Thymus (tissue), 11 donors: ENCODE measurements at regions not wholly inside any gene's neighbourhood (a gene's known extent, or its start where the extent isn't known, plus 50 kb on each side); places are given as distances from the start of the nearest gene placed in this dataset.

ENCODE experiments used
- DNase-seq, 9 donors: peaks; one replicate each; pipeline ENCODE4 v3.0.0-alpha.2; 2013; ENCODE audit warnings: low spot score in 9 of 9, low read depth in 6 of 9, missing footprints in 1 of 9
- H3K27ac ChIP-seq, 2 donors: one replicate each; pipeline ENCODE4 v1.5.1; 2013; ENCODE audit warnings: control low read depth in 1 of 2, low read depth in 1 of 2, low read length in 1 of 2, mild to moderate bottlenecking in 1 of 2, moderate library complexity in 1 of 2
- H3K27me3 ChIP-seq, 2 donors: one replicate each; pipeline ENCODE4 v1.5.1; 2013; ENCODE audit warnings: low read length in 1 of 2; ENCODE audit not compliant: control insufficient read depth in 2 of 2, insufficient read depth in 1 of 2
- H3K36me3 ChIP-seq, 2 donors: one replicate each; pipeline ENCODE4 v1.5.1; 2013; ENCODE audit warnings: low read length in 1 of 2, mild to moderate bottlenecking in 1 of 2, moderate library complexity in 1 of 2; ENCODE audit not compliant: control insufficient read depth in 2 of 2, insufficient read depth in 2 of 2
- H3K4me1 ChIP-seq, 2 donors: one replicate each; pipeline ENCODE4 v1.5.1; 2013; ENCODE audit warnings: low read length in 2 of 2; ENCODE audit not compliant: control insufficient read depth in 2 of 2, insufficient read depth in 2 of 2
- H3K4me3 ChIP-seq, 2 donors: one replicate each; pipeline ENCODE4 v1.5.1; 2013; ENCODE audit warnings: low read length in 2 of 2, control low read depth in 1 of 2, mild to moderate bottlenecking in 1 of 2
- H3K9me3 ChIP-seq, 2 donors: one replicate each; pipeline ENCODE4 v1.5.1; 2013; ENCODE audit warnings: low read length in 1 of 2, mild to moderate bottlenecking in 1 of 2; ENCODE audit not compliant: control insufficient read depth in 2 of 2, insufficient read depth in 1 of 2
- WGBS: extraction: QIAGEN DNeasy Blood & Tissue Kit; methylation state at CpG from one replicate; pipeline ENCODE4 v1.1.7; 2013; 5-methylcytosine and 5-hydroxymethylcytosine counted together
- donor health status: healthy.

GRCh38 chr11:35868491-35868890 lies 75.4 kb upstream of the LDLRAD3 start:
- Histone ChIP-seq H3K9me3 (no peaks in the 10 kb centered on the region), H3K36me3 (no peaks in the 10 kb centered on the region), H3K27me3 (no peaks in the 10 kb centered on the region), H3K4me3 (no peak overlapping the region), H3K27ac (no peak overlapping the region), H3K4me1 (no peaks in the 10 kb centered on the region)
- 97% methylated on average over 2 of the region's 2 CpGs for WGBS
- DNase-seq = no peak

- Histone ChIP-seq H3K4me1 (no peaks in the 10 kb centered on the region), H3K9me3 (no peaks in the 10 kb centered on the region), H3K27ac (no peak overlapping the region), H3K27me3 (no peaks in the 10 kb centered on the region), H3K36me3 (no peaks in the 10 kb centered on the region), H3K4me3 (no peak overlapping the region)
- 95% methylated on average over 3 of the region's 3 CpGs for WGBS
- DNase-seq = no peak
Observed at GRCh38 chr11:35873721-35874120, 70.1 kb upstream of the LDLRAD3 start.

- Histone ChIP-seq H3K4me3 (no peak overlapping the region), H3K36me3 (no peaks in the 10 kb centered on the region), H3K9me3 (no peaks in the 10 kb centered on the region), H3K27ac (no peak overlapping the region), H3K4me1 (no peaks in the 10 kb centered on the region), H3K27me3 (no peaks in the 10 kb centered on the region)
- DNase-seq = no peak
- WGBS = 84% methylated on average over 7 of the region's 7 CpGs
Observed at GRCh38 chr11:35874751-35875450, 69.0 kb upstream of the LDLRAD3 start.

- H3K4me3 ChIP-seq = no peak overlapping the region
- 95% methylated on average over 3 of the region's 3 CpGs for WGBS
- H3K4me1 ChIP-seq = no peaks in the 10 kb centered on the region
- no peaks in the 10 kb centered on the region for H3K27me3 ChIP-seq
- H3K36me3 ChIP-seq = no peaks in the 10 kb centered on the region
- no peak overlapping the region for H3K27ac ChIP-seq
- no peak for DNase-seq
- no peaks in the 10 kb centered on the region for H3K9me3 ChIP-seq
Observed at GRCh38 chr11:35875466-35875865, 68.4 kb upstream of the LDLRAD3 start.

GRCh38 chr11:35876786-35877185 lies 67.1 kb upstream of the LDLRAD3 start:
- Histone ChIP-seq H3K27ac (no peak overlapping the region), H3K27me3 (no peaks in the 10 kb centered on the region), H3K4me3 (no peak overlapping the region), H3K4me1 (no peaks in the 10 kb centered on the region), H3K36me3 (no peaks in the 10 kb centered on the region), H3K9me3 (no peaks in the 10 kb centered on the region)
- DNase-seq = no peak
- 85% methylated on average over 4 of the region's 4 CpGs for WGBS

- H3K27me3 ChIP-seq = no peaks in the 10 kb centered on the region
- no peaks in the 10 kb centered on the region for H3K9me3 ChIP-seq
- no peaks in the 10 kb centered on the region for H3K4me1 ChIP-seq
- no peak overlapping the region for H3K4me3 ChIP-seq
- no peak for DNase-seq
- WGBS = 86% methylated on average over 3 of the region's 3 CpGs
- no peaks in the 10 kb centered on the region for H3K36me3 ChIP-seq
- H3K27ac ChIP-seq = no peak overlapping the region
Observed at GRCh38 chr11:35878741-35879140, 65.1 kb upstream of the LDLRAD3 start.

- WGBS = 79% methylated on average over 3 of the region's 3 CpGs
- no peaks in the 10 kb centered on the region for H3K36me3 ChIP-seq
Observed at GRCh38 chr11:35879361-35879760, 64.5 kb upstream of the LDLRAD3 start.

GRCh38 chr11:35886759-35887158 lies 57.1 kb upstream of the LDLRAD3 start:
- Histone ChIP-seq H3K4me1 (no peaks in the 10 kb centered on the region), H3K27me3 (no peaks in the 10 kb centered on the region), H3K9me3 (no peaks in the 10 kb centered on the region), H3K27ac (no peak overlapping the region), H3K4me3 (no peak overlapping the region), H3K36me3 (no peaks in the 10 kb centered on the region)
- WGBS = 98% methylated on average over 2 of the region's 2 CpGs
- DNase-seq = no peak

More at GRCh38 chr11:35879361-35879760, 64.5 kb upstream of the LDLRAD3 start:
- Histone ChIP-seq H3K4me1 (no peaks in the 10 kb centered on the region), H3K27me3 (no peaks in the 10 kb centered on the region), H3K27ac (no peak overlapping the region), H3K4me3 (no peak overlapping the region), H3K9me3 (no peaks in the 10 kb centered on the region)
- no peak for DNase-seq

- no peaks in the 10 kb centered on the region for H3K4me1 ChIP-seq
- no peak overlapping the region for H3K4me3 ChIP-seq
- DNase-seq = no peak
- no peaks in the 10 kb centered on the region for H3K27me3 ChIP-seq
- 94% methylated on average over 3 of the region's 3 CpGs for WGBS
- no peak overlapping the region for H3K27ac ChIP-seq
- H3K9me3 ChIP-seq = no peaks in the 10 kb centered on the region
- no peaks in the 10 kb centered on the region for H3K36me3 ChIP-seq
Observed at GRCh38 chr11:35887737-35888136, 56.1 kb upstream of the LDLRAD3 start.
